GM20431 (cell line): ENCODE measurements at regions not wholly inside any gene's neighbourhood (a gene's known extent, or its start where the extent isn't known, plus 50 kb on each side); places are given as distances from the start of the nearest gene placed in this dataset.
"Not testable (repeated sequence)": the region's sequence is repeated elsewhere in the genome, so short reads cannot be mapped to it uniquely, and the experiment has no call there.

Experiments used
- in situ Hi-C: fragments of 300-500 bp; cut with MseI, MboI; formaldehyde crosslinking; loops from one replicate; pipeline ENCODE4 v1.15.0; 2020; ENCODE audit warnings: low sequenced_read_pairs; ENCODE audit not compliant: unreplicated experiment

DNA sequence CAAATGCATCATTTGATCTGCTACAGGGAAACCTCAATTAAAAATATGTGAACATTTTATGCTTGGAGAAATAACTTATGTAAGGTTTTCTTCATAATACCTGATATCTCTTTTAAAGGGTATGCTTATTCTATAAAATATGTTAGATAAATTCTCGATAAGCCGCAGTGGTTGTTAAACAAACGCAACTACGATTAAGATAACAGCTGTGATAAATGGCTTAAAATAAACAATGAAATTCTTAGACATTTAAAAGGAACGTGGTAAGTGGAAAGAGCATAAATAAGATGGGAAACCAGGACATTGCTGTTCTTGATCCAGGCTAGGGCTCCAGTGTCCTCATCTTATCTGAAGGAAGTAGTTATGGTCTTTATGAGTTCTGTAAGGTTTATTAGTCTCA lies 415.9 kb downstream of the CD83 start:
- in situ Hi-C loops = no loop called here

DNA sequence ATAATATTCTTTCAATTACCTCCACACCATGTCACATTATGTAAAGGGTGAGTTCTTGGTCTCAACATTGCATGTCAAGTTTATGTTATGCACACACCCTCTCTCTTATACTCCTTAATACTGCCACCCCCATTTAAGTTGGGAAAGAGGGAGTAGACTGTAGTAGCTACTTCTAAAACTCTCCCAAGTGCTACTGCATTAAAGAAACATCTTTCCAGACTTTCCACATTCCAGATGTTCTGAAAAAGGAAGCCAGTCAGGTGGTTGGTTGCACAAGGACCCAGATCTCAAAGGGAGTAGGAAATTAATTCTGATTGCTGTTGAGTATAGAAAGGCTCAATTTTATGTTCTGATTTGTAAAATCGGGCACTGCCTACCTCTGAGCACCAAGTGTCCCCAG lies 419.5 kb downstream of the CD83 start:
- in situ Hi-C loops = no loop called here

DNA sequence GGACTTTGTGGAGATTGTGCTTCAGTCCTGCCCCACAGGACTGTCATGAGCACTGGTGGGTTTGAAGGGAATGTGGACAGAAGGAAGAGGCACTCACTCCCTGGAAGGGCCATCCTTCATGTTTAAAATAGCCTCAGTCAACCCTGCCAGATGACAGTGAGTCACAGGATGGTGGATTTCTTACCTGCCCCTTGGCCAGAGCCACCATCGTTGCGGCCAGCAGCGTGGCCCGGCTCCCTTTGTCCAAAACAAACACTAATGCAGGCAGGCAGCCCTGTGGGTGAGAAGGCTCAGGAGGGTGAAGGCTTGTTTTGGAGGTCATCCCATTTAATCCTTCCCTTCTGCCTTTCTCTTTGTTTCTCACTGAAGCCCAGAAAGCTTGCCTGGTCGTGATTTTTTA lies 422.7 kb downstream of the CD83 start:
- in situ Hi-C loops = no loop called here

DNA sequence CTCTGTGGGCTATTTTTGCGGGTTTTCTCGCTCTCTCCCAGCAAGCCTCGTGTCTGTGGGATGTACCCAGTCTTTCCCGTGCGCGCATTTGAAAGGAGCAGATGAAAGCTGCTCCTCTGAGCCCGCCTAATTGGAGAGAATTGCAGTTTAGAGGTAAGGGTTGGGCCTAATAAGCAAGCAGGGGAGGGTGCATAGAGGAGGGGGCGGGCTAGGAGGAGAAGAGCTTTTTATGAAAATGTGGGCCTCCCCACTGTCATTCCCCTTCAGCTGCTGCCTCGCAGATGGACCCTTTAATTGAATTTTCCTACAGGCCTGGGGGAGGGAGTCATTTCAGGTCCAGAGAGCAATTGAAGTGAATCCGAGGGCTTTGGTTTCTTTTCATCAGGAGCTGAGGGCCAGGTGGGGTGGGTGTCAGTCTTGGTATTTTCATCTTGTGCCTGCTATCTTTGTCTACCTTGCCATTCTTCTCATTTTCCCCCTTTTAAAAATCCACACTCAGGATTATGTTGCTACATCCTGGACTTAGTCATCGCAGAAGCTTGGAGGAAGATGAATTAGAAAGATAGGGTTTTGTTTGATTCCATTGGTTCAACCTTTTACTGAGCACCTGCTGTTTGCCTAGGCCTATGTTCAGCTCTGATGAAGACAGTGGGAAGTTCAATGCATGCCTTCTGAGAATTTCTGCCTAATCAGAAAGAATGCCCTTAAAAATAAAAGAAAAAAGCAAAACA lies 423.4 kb downstream of the CD83 start:
- in situ Hi-C loops = no loop called here

DNA sequence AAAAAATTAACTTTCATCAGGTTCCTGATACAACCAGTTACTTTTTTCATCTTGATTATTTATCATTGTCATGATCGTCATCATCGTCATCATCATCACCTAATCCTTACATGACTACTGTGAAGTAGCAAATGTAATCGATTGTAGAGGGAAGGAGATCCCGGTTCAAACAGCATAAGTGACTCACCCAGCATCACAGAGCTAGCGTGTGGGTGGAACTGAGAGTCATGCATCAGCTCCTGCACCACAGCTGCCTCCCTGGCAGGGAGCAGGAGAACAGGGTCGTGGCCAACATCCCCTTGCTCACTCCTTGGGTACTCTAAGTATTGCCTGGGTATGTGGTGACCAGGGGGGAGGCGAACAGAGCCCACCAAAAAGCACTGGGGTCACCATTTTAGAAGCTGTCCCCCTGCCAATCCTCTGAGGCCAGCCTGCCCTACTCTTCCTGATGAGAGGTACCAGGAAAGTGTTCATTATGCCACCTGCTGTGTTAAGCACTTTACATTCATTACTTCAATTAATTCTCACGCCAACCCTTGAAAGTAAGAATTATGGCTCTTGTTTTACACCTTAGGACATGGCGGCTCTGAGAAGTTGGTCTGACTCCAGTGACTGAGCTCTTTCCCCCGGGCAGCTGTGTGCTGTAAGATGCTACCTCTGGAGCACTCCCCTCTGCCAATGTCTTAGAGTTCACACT lies 425.2 kb downstream of the CD83 start:
- in situ Hi-C loops = no loop called here

DNA sequence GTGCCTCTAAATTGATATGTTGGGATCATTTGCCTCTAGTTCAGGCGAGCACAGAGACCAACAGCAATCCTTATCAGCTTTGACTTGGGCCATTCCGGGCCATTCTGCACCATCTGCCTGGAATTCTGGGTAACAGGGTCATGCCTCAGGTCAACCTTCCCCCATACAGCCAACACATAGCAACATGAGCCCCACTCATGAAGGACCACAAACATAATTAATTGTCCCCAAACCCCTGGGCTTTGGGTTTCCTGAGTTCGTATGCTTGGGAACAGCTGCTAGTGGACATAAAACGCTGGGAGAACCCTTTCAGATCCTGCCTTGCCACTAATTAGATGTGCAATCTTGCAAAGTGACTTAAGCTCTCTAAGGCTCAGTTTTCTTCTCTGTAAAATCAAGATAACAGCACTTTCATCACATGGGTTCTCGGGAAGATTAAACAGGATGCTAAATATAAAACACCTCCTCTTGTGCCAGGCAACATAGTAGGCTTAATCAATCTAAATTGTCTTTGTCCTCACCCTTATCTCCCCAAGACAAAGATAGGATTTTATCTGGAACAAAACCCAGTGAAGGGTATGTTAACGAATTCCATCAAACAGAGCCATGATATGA lies 426.5 kb downstream of the CD83 start:
- in situ Hi-C loops = no loop called here

DNA sequence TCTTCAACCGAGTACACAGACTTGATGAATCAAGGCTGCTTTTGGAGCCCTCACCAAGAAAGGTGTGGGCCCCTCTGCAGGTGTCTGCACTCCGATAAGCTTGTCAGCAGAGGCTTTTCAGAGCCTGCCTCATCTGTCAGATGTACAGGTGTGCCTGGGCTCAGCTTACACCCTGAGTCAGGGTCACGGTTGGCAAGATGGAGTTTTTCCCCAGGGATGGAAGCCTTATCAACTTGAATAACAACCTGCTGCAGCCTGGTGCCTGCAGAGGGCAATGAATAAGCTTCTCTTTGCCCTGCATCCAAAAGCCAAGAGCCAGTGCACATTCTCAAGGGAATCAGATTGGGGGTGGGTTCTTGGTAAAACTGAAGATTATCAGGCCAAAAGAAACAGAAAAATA lies 427.1 kb downstream of the CD83 start:
- in situ Hi-C loops = no loop called here

DNA sequence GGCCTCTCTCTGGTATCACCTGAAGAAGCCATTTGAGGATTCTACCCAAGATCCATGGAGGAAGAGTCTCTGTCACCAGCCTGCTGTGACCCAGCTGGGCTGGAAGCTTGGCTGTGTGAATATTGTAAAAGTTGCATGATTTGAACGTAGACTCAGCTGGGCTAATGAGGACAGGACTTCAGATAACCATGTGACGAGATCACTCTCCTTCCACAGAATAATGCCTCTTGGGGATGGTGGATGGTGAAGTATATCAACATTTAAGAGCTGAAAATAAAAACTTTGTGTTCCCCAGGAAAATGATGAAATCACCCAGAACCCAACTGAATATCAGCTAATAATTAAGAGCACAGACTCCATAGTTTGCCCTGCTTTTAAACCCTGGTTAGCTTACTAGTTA lies 427.9 kb downstream of the CD83 start:
- in situ Hi-C loops = no loop called here

DNA sequence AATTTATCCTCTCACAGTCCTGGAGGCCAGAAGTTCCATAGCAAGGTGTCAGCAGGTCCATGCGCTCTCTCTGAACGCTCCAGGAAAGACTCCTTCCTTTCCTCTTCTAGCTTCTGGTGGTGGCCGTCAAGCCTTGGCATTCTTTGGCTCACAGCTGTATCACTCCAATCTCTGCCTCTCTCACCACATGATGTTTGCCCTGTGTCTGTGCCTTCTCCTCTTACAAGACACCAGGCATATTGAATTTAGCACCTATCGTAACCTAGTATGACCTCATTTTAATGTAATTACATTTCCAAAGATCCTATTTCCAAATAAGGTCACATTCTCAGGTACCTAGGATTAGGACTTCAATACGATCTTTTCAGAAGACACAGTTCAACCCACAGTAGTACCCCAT lies 428.5 kb downstream of the CD83 start:
- in situ Hi-C loops = no loop called here

DNA sequence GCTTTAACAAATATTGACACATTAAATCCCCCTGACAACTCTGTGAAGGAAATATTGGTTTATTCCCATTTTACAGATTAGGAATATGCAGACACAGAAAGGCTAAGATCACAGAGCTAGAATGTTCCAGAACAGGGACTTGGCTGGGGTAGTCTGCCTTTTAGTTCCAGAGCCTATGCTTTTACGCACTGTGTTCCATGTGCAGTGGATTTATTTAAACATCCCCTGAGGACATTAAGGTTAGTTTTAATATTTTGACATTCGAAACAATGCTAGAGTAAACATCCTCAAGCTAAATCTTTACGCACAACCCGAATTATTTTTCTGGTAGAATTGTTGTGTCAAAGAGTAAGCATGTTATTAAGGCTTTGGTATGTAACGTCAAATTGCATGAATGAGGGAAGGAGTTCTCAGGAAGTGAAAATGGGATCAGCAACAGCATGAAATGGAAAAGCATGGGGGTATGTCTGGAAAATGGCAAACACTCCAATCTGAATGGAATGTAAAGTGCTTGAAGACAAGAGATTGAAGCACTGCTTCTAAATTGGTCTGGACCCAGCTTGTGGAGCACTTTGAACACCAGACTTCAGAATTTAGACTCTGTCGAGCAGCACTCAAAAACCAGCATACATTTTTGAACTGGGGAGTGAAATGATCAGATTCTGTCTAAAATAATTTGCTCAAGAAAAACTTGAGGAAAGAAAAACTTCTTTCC lies 429.9 kb downstream of the CD83 start:
- in situ Hi-C loops = no loop called here

DNA sequence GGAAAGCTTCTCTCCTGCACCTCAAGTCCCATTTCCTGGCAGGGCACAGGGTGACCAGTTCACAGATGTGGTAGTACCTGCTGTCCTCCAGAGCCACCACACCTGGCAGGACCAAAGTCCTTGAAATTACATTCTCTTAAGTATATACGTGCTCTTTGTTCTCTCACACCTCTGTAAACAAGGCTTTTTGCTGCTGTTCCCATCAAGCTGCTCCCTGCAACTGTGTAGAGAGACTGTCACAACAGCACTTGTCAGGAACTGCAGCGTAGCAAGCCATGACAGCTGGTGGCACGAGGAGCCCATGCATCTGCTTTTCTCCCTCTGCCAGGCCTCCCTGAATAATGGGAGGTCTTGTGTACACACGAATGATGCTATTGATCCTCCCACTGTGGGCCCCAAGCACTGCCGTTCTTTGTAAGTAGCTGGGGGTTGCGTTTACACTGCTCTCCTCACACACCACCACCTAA lies 431.8 kb downstream of the CD83 start:
- in situ Hi-C loops = no loop called here

DNA sequence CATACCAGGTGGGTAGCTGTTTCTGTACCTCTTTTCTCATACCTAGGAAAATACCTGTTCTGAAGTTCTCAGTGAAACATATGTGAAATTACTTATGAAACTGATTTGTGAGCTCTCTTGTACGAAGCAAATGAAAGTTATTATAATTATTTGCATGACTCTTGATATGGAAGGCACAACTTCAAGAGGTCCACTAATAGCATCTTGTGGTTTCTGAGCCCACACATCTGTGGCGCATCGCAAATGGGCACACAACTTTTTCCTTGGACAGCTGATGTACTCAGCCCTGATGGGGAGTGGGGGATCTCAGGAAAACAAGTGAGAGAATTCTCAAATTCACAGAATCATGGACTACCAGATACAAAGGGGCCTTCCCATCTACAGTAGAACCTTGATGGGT lies 432.3 kb downstream of the CD83 start:
- in situ Hi-C loops = no loop called here

DNA sequence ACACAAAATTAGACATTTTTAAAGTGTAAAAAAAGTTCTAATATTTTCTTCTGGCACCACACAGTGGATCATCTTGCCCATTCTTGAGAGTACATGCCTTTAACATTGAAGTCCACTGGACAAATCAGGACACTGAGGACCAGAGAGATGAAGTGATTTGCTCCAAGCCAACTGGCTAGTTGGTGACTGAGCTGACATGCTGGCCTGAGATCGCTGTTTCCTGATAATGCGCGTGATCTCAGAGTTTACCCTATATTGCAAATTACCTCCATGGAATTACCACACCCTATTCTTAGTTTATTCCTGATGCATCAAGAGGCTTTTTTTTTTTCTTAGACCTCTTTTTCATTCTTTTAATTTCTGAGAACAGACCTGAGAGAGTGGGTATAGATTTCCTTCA lies 432.8 kb downstream of the CD83 start:
- in situ Hi-C loops = no loop called here

DNA sequence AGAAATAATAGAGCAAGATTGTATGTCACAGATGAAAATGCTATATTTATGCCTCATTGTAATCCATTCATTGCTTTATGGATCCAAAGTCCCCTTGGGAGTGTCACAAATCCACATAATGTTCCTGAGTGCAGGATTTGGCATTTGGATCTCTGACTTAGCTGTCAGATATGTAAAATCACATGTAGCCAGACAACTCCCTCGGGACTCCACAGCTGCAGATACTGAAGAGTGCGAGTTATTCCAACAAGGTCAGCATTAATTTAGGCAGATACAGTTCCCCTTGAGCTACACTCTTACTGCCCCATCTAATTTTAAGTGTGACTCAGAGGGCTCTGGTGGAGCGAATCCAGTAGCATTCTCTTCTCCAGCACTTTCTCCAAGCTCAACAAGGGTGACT lies 433.2 kb downstream of the CD83 start:
- in situ Hi-C loops = no loop called here

DNA sequence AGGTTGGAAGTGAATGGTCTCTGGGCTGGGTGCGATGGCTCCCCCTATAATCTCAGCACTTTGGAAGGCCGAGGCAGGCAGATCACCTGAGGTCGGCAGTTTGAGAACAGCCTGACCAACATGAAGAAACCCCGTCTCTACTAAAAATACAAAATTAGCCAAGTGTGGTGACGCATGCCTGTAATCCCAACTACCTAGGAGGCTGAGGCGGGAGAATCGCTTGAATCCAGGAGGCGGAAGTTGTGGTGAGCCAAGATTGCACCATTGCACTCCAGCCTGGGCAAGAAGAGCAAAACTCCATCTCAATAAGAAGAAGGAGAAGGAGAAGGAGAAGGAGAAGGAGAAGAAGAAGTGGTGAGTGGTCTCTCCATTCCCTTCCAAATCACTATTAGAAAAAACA lies 434.0 kb downstream of the CD83 start:
- in situ Hi-C loops = not testable (repeated sequence)

DNA sequence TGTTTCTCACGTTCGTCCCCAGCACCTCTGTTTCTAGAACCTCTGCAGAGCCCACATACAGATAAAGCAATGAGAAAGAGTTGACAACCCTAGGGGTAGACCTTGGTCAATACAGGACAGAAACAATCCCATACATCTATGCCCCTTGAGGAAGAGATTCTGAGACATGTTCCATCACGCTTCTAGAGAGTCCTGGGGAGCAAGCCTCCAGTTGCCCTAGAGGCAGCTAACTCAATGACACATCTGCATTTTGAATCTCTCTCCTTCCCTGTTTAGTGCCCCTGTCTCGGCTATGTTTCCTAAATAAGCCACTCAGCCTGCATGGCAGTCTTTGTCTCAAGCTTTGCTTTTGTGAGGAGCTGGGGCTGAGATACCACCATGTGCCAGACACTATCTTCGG lies 435.3 kb downstream of the CD83 start:
- in situ Hi-C loops = no loop called here

DNA sequence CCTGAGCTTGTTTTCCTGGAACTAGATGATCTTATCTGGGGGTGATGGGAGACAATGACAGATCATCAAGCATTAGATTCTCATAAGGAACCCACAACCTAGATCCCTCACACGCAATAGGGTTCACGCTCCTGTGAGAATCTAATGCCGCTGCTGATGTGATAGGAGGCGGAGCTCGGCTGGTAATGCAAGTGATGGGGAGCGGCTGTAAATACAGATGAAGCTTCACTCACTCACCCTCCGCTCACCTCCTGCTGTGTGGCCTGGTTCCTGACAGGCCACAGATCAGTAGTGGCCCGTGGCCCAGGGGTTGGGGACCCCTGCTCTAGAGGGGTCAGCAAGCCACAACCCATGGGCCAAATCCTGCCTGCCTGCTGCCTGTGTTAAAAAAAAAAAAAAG lies 435.9 kb downstream of the CD83 start:
- in situ Hi-C loops = no loop called here

DNA sequence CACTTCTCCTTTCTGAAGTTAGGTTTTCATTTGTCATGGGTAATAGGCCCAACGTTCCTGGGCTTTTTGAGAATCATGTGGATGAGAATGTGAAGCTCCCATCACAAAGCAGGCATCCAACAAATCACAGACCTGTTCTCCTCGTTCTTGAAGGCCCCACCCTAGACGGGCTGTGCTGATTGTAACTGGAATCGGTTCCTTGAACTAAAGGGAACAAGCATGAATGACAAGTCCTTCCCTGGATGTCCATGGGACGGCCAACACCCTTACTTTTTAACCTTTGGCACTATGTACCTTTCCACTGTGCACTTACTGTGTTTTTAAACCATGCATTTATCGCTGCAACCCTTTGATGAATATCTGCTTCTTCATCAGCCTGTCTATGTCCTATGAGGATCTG lies 438.2 kb downstream of the CD83 start:
- in situ Hi-C loops = no loop called here

DNA sequence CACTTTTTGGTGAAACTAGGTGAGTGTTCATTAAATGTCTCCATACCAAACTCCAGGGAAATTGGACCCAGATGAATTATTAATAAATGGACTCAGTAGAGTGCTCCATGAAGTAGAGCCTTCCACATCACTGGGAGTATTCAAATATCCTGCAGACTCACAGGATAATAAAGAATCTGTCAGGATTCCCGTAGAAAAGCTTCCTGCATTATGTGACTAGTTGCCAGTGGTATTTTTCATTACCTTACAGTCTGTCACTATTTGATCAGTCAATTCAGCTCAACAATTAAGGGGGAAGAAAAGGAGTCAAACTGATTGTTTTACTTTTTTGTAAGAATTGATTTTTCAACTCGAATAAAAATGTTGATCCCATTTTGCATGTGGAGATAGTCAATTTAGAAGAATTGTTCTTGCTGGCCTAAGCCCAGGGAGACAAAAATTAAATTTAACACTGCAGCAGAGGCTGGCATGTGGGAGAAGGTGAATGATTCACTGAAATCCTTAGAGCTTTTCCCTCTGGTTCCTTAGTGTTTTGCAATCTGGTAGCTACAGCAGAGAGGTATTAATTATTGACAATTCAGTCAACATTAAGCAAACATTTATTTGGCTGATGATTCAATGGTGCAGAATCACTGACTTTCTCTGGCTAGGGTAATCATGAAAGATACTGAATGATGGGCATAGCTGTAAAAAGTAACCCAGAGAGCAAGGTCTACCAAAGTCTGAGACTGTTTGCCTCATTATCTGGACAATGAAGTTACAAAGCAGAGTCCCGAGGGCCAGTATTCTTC lies 442.4 kb downstream of the CD83 start:
- in situ Hi-C loops = no loop called here

DNA sequence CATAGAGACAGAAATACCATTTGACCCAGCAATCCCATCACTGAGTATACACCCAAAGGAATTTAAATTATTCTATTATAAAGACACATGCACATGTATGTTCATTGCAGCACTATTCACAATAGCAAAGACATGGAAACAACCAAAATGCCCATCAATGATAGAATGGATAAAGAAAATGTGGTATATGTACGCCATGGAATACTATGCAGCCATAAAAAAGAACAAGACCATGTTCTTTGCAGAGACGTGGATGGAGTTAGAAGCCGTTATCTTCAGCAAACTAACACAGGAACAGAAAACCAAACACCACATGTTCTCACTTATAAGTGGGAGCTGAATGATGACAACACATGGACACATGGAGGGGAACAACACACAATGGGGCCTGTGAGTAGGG lies 444.0 kb downstream of the CD83 start:
- in situ Hi-C loops = not testable (repeated sequence)
